Transverse colon (tissue), 4 donors: ENCODE measurements at regions not wholly inside any gene's neighbourhood (a gene's known extent, or its start where the extent isn't known, plus 50 kb on each side); places are given as distances from the start of the nearest gene placed in this dataset.

Experiments
- DNase-seq: peaks from one replicate; pipeline ENCODE4 v3.0.0-alpha.2; 2019
- H3K27ac ChIP-seq, 4 donors: fragments of 200-600 bp; sonication (generic); 2 replicates each; pipeline ENCODE4 v1.5.1; 2016 to 2018; ENCODE audit warnings: inconsistent platforms in 4 of 4
- H3K27me3 ChIP-seq: fragments of 200-600 bp; sonication (generic); 2 replicates; pipeline ENCODE4 v1.5.1; 2017; ENCODE audit warnings: inconsistent platforms
- H3K36me3 ChIP-seq, 4 donors: fragments of 200-600 bp; sonication (generic); 2 replicates each; pipeline ENCODE4 v1.5.1; 2017 to 2019; ENCODE audit warnings: inconsistent platforms in 4 of 4
- H3K4me1 ChIP-seq, 4 donors: fragments of 200-600 bp; sonication (generic); 2 replicates each; pipeline ENCODE4 v1.5.1; 2017 to 2020; ENCODE audit warnings: inconsistent platforms in 4 of 4
- H3K4me3 ChIP-seq, 4 donors: fragments of 200-600 bp; sonication (generic); 1 replicate in 1 of 4; 2 replicates in 3 of 4; pipeline versions ENCODE4 v1.5.1 to v1.6.1; 2017 to 2019; ENCODE audit warnings: inconsistent platforms in 4 of 4
- H3K9me3 ChIP-seq, 2 donors: fragments of 200-600 bp; sonication (generic); 2 replicates each; pipeline ENCODE4 v1.5.1; 2017 to 2019; ENCODE audit warnings: inconsistent platforms in 2 of 2
- EP300 ChIP-seq: sonication (generic); formaldehyde crosslinking; IDR thresholded peaks from one replicate; pipeline ENCODE4 v1.6.1; 2017; ENCODE audit warnings: antibody characterized with exemption, low read depth
- POLR2A ChIP-seq: fragments of 450-650 bp; IDR thresholded peaks from one replicate; pipeline ENCODE4 v1.6.1; 2016; ENCODE audit warnings: antibody characterized with exemption, mild to moderate bottlenecking, moderate library complexity
- POLR2AphosphoS5 ChIP-seq, 3 donors: sonication (generic); formaldehyde crosslinking; IDR thresholded peaks; one replicate each; pipeline ENCODE4 v1.6.1; 2016; ENCODE audit warnings: antibody characterized with exemption in 3 of 3
- WGBS, 2 donors: methylation state at CpG; one replicate each; pipeline ENCODE4 v1.1.5; 2018; ENCODE audit warnings: low coverage in 1 of 2; 5-methylcytosine and 5-hydroxymethylcytosine counted together
- in situ Hi-C, 4 donors: fragments of 200-750 bp; cut with MboI; loops; one replicate each; pipeline versions ENCODE4 v1.15.0 to v1.15.1; 2017; ENCODE audit warnings: low sequenced_read_pairs in 3 of 4, low pct_ligation_motif_present in 1 of 4, low pct_unique_long_range_greater_than_20kb in 1 of 4
- intact Hi-C: fragments of 100-400 bp; cut with DNase I; formaldehyde crosslinking; loops from one replicate; pipeline ENCODE4 v1.15.1; 2023; ENCODE audit warnings: low total_unique reads
- TF ChIP-seq, protein P1 (sequence below), 5 experiments: fragments of 200-600 bp in 3 of 5; fragments of 450-650 bp in 2 of 5; sonication (generic) in 3 of 5; IDR thresholded peaks; 1 replicate in 2 of 5; 2 replicates in 3 of 5; pipeline ENCODE4 v1.5.1; 2016 to 2017; ENCODE audit warnings: antibody characterized with exemption in 5 of 5, inconsistent platforms in 3 of 5, mild to moderate bottlenecking in 2 of 5, moderate library complexity in 1 of 5

DNA sequence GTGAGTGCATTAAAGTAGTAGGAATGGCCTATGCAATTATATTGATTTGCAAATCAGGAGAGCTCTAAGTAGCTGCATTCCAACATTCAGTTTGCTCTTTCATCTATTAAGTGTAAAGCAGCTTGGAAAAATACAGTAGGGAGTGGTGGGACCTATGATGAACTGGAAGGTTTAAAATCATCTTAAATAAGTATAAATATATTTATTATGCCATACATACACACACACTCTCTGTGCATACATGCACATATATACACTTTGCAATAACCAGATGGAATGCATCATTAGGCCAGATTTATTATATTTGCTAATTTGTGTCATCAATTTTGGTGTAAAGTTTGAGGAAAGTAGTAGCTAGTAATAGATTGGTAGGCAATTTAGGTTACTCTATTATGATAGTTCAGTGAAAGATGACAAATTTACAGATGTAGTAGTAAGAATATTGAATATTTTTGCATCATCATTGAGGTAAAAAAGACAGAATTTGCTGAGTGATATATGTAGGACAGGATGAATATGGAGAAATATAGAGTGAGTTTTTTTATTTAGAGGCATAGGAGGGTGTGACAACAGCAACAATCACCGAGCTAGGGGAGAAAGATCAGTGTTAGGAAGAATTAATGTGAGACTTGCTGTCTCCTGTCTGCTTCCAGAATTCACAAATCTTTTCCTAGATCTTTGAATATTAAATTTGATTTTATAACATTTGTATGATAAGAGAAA, 961.0 kb upstream of the CDH2 start:
- TF ChIP-seq POLR2AphosphoS5 (IDR thresholded peaks at IDR 0.05) (no peak), EP300 (no peak), POLR2A (no peak)
- TF ChIP-seq, protein P1, sequence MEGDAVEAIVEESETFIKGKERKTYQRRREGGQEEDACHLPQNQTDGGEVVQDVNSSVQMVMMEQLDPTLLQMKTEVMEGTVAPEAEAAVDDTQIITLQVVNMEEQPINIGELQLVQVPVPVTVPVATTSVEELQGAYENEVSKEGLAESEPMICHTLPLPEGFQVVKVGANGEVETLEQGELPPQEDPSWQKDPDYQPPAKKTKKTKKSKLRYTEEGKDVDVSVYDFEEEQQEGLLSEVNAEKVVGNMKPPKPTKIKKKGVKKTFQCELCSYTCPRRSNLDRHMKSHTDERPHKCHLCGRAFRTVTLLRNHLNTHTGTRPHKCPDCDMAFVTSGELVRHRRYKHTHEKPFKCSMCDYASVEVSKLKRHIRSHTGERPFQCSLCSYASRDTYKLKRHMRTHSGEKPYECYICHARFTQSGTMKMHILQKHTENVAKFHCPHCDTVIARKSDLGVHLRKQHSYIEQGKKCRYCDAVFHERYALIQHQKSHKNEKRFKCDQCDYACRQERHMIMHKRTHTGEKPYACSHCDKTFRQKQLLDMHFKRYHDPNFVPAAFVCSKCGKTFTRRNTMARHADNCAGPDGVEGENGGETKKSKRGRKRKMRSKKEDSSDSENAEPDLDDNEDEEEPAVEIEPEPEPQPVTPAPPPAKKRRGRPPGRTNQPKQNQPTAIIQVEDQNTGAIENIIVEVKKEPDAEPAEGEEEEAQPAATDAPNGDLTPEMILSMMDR (IDR thresholded peaks at IDR 0.05), result no peak
- Histone ChIP-seq H3K27ac (no peak overlapping the region), H3K4me1 (no peaks in the 10 kb centered on the region), H3K9me3 (no peaks in the 10 kb centered on the region), H3K4me3 (no peak overlapping the region), H3K36me3 (no peaks in the 10 kb centered on the region), H3K27me3 (no peaks in the 10 kb centered on the region)
- in situ Hi-C loops (no loop called here), intact Hi-C loops (no loop called here)
- no peak for DNase-seq
- WGBS, 2 donors, result 79 to 87% methylated on average over 1 of the region's 1 CpG

DNA sequence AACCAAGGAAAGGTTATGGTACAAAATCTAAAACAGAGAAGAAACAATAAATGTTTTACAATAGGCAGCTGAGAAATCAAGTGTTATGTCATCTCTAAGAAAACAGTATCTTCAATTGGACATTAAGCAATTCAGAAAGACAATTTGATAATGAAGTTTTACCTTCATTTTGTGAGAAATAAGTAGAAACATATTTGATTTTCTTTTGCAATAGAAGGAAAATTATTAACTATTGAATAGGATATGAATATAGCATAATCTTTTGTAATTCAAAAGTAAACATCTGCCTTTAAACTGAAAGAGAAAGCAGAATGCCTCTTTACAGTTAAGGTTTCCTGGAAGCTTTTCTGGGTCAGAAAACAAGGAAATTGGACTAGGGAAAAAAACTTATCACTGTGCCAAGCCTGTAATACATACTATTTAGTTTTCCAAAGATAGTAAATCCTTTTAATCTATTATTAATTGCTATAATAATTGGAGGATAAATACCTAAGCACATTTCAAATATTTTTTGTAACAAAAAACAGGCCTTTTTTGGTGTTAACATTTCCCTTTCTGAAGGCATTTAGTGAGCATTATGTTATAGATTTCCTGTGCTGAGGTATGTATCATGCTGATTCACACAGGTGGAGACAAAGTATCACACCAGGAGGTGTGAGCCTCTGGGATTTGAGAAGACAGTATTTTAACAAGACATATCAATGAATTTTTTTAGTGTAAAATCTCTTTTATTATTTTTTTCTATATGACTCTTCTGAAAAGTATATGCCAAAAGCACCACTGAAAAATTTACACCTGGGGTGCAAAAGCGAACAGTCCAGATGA, 947.0 kb upstream of the CDH2 start:
- TF ChIP-seq, protein P1 (IDR thresholded peaks at IDR 0.05), result no peak
- TF ChIP-seq EP300 (no peak), POLR2A (no peak), POLR2AphosphoS5 (IDR thresholded peaks at IDR 0.05) (no peak)
- H3K27ac ChIP-seq, result no peak overlapping the region
- WGBS, 2 donors, result 69 to 71% methylated on average over 1 of the region's 1 CpG
- in situ Hi-C loops, result no loop called here
- no peaks in the 10 kb centered on the region for H3K27me3 ChIP-seq
- DNase-seq, result no peak
- intact Hi-C loops, result no loop called here
- no peaks in the 10 kb centered on the region for H3K4me1 ChIP-seq
- H3K36me3 ChIP-seq, result no peaks in the 10 kb centered on the region
- H3K4me3 ChIP-seq, result no peak overlapping the region
- peaks cover 0 to 3% of the 10 kb centered on the region in 2 donors for H3K9me3 ChIP-seq

DNA sequence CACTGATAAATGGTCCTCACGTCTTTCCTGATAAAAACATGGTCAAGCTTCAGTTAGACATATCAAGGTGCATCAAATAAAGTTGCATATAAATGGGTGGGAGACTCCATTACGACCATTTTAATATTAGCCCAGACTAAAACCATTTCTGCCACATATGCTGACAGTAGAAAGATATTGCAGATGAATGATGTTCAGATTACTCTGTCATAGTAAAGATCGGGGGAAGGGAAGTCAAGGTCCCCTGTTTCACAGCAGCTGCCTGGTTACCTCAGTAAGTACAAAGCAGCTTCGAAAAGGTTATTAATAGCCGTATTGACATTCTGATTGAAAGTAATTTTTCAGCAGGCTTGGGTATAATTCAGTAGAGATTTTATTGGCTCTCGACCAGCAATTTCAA, 927.7 kb upstream of the CDH2 start:
- WGBS, 2 donors, result 74% methylated on average over 6 of the region's 6 CpGs
- no peaks in the 10 kb centered on the region for H3K27me3 ChIP-seq
- no peak overlapping the region for H3K4me3 ChIP-seq
- H3K9me3 ChIP-seq, result no peaks in the 10 kb centered on the region
- no peaks in the 10 kb centered on the region for H3K36me3 ChIP-seq
- H3K4me1 ChIP-seq, result no peaks in the 10 kb centered on the region
- in situ Hi-C loops, result no loop called here
- TF ChIP-seq EP300 (no peak), POLR2AphosphoS5 (IDR thresholded peaks at IDR 0.05) (no peak), POLR2A (no peak)
- TF ChIP-seq, protein P1 (IDR thresholded peaks at IDR 0.05), result no peak
- DNase-seq, result no peak
- intact Hi-C loops, result no loop called here
- no peak overlapping the region for H3K27ac ChIP-seq

DNA sequence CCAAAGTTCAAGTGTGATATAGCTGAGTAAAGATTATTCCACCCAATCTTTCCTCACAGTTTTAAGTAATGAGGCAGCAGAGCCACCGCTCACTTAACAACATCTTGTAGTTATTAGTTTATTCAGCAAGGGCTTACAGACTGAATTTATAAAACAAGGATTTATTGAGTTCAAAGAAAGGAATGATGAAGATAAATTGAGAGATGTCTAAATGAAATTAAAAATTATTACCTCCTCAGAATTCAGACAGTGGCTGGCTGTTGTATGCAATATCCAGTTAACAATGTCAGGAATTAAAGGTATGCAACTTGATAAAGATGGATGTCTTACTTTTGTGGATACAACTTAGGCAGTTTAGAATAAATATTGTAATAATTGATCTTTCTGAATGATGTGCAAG, 927.3 kb upstream of the CDH2 start:
- DNase-seq, result no peak
- no peaks in the 10 kb centered on the region for H3K9me3 ChIP-seq
- WGBS, 2 donors, result 56 to 67% methylated on average over 1 of the region's 1 CpG
- H3K27ac ChIP-seq, result no peak overlapping the region
- TF ChIP-seq, protein P1 (IDR thresholded peaks at IDR 0.05), result no peak
- TF ChIP-seq EP300 (no peak), POLR2AphosphoS5 (IDR thresholded peaks at IDR 0.05) (no peak), POLR2A (no peak)
- H3K4me1 ChIP-seq, result no peaks in the 10 kb centered on the region
- in situ Hi-C loops, result no loop called here
- H3K4me3 ChIP-seq, result no peak overlapping the region
- H3K36me3 ChIP-seq, result no peaks in the 10 kb centered on the region
- intact Hi-C loops, result no loop called here
- H3K27me3 ChIP-seq, result no peaks in the 10 kb centered on the region
